ENCODE measurements at regions not wholly inside any gene's neighbourhood (a gene's known extent, or its start where the extent isn't known, plus 50 kb on each side); places are given as distances from the start of the nearest gene placed in this dataset.

- H3K4me1 ChIP-seq (ENCODE audit: control insufficient read depth in 1 of 2, insufficient read depth in 2 of 2, low read length in 2 of 2) = peaks cover 8 to 9% of the 10 kb centered on the region in 2 experiments
- RAD21 ChIA-PET (ENCODE audit: low non-redundant PET in 1 of 2, low total read pairs in 2 of 2, uncharacterized antibody in 2 of 2, unreplicated experiment in 2 of 2) = no interaction called here
Measured at GRCh38 chr12:13383379-13383778, 186.9 kb downstream of the EMP1 start.

More at GRCh38 chr12:13383379-13383778, 186.9 kb downstream of the EMP1 start:
- TF ChIP-seq YY1 (IDR thresholded peaks at IDR 0.05; ENCODE audit: extremely low read depth, insufficient replicate concordance, low read depth, low read length) (no peak), ELF1 (IDR thresholded peaks at IDR 0.05; ENCODE audit: borderline replicate concordance, low read depth) (no peak), SIN3A (IDR thresholded peaks at IDR 0.05; ENCODE audit: low read depth) (no peak), ZFX (IDR thresholded peaks at IDR 0.05) (no peak), FOSL1 (IDR thresholded peaks at IDR 0.05; ENCODE audit: low read depth) (peak; percentile 66), SP1 (IDR thresholded peaks at IDR 0.05; ENCODE audit: low read depth) (peak; percentile 34; the same call in 1 of the 2 replicates), EZH2 (IDR thresholded peaks at IDR 0.05) (no peak), POLR2A (IDR thresholded peaks at IDR 0.05; ENCODE audit: borderline replicate concordance, extremely low read depth, insufficient read depth, insufficient read length) (no peak), EZH2phosphoT487 (IDR thresholded peaks at IDR 0.05; ENCODE audit: borderline replicate concordance) (no peak), RAD21 (IDR thresholded peaks at IDR 0.05; ENCODE audit: low read depth) (no peak), POLR2AphosphoS5 (IDR thresholded peaks at IDR 0.05; ENCODE audit: low read depth, low read length) (no peak), CBX3 (IDR thresholded peaks at IDR 0.05; ENCODE audit: low read depth) (peak; percentile 37; the same call in 1 of the 2 replicates), REST (IDR thresholded peaks at IDR 0.05; ENCODE audit: low read depth) (no peak), ZNF274 (IDR thresholded peaks at IDR 0.05; ENCODE audit: low read depth, low read length) (no peak), EGR1 (IDR thresholded peaks at IDR 0.05; ENCODE audit: low read depth) (no peak), SRF (IDR thresholded peaks at IDR 0.05; ENCODE audit: low read depth) (no peak), JUND (IDR thresholded peaks at IDR 0.05) (peak; percentile 55; the same call in 1 of the 2 replicates), CEBPB (IDR thresholded peaks at IDR 0.05; ENCODE audit: low read depth) (no peak), TCF7L2 (IDR thresholded peaks at IDR 0.05; ENCODE audit: borderline replicate concordance, extremely low read depth, insufficient read depth, insufficient read length) (no peak)
- TF ChIP-seq, protein P1, sequence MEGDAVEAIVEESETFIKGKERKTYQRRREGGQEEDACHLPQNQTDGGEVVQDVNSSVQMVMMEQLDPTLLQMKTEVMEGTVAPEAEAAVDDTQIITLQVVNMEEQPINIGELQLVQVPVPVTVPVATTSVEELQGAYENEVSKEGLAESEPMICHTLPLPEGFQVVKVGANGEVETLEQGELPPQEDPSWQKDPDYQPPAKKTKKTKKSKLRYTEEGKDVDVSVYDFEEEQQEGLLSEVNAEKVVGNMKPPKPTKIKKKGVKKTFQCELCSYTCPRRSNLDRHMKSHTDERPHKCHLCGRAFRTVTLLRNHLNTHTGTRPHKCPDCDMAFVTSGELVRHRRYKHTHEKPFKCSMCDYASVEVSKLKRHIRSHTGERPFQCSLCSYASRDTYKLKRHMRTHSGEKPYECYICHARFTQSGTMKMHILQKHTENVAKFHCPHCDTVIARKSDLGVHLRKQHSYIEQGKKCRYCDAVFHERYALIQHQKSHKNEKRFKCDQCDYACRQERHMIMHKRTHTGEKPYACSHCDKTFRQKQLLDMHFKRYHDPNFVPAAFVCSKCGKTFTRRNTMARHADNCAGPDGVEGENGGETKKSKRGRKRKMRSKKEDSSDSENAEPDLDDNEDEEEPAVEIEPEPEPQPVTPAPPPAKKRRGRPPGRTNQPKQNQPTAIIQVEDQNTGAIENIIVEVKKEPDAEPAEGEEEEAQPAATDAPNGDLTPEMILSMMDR (IDR thresholded peaks at IDR 0.05 in 2 of 3, conservative IDR thresholded peaks at IDR 0.05 in 1 of 3; ENCODE audit: borderline replicate concordance in 1 of 3, insufficient read depth in 1 of 3, low read depth in 2 of 3, low read length in 2 of 3) = no peak
- TF ChIP-seq, protein P2, sequence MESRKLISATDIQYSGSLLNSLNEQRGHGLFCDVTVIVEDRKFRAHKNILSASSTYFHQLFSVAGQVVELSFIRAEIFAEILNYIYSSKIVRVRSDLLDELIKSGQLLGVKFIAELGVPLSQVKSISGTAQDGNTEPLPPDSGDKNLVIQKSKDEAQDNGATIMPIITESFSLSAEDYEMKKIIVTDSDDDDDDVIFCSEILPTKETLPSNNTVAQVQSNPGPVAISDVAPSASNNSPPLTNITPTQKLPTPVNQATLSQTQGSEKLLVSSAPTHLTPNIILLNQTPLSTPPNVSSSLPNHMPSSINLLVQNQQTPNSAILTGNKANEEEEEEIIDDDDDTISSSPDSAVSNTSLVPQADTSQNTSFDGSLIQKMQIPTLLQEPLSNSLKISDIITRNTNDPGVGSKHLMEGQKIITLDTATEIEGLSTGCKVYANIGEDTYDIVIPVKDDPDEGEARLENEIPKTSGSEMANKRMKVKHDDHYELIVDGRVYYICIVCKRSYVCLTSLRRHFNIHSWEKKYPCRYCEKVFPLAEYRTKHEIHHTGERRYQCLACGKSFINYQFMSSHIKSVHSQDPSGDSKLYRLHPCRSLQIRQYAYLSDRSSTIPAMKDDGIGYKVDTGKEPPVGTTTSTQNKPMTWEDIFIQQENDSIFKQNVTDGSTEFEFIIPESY (IDR thresholded peaks at IDR 0.05; ENCODE audit: extremely low read depth, insufficient replicate concordance, low read length) = no peak
- TF ChIP-seq, protein P3, sequence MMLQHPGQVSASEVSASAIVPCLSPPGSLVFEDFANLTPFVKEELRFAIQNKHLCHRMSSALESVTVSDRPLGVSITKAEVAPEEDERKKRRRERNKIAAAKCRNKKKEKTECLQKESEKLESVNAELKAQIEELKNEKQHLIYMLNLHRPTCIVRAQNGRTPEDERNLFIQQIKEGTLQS (IDR thresholded peaks at IDR 0.05) = no peak
- TF ChIP-seq, protein P4, sequence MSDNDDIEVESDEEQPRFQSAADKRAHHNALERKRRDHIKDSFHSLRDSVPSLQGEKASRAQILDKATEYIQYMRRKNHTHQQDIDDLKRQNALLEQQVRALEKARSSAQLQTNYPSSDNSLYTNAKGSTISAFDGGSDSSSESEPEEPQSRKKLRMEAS (IDR thresholded peaks at IDR 0.05) = no peak
- POLR2A ChIA-PET = no interaction called here
- H3K9ac ChIP-seq (ENCODE audit: low read length) = no peak overlapping the region
- H3K9me2 ChIP-seq (ENCODE audit: insufficient read depth) = no peaks in the 10 kb centered on the region
- H3K27me3 ChIP-seq (ENCODE audit: insufficient read depth, low read length) = no peaks in the 10 kb centered on the region
- H3K36me3 ChIP-seq (ENCODE audit: control insufficient read depth in 1 of 2, insufficient read depth in 2 of 2, low read length in 2 of 2) = no peaks in the 10 kb centered on the region
- no peaks in the 10 kb centered on the region for H4K20me1 ChIP-seq (ENCODE audit: insufficient read depth)
- BruUV-seq (replicated peaks) = no TSS peak
- no peaks in the 10 kb centered on the region for H3K9me3 ChIP-seq (ENCODE audit: control insufficient read depth in 1 of 2, insufficient read depth in 1 of 2, low read depth in 1 of 2, low read length in 2 of 2)
- no peak overlapping the region for H3K27ac ChIP-seq (ENCODE audit: low read depth, low read length)
- intact Hi-C loops (cut with micrococcal nuclease) = no loop called here
- ATAC-seq = peak; percentile 72
- CTCF ChIA-PET = no interaction called here
- no peak overlapping the region for H3K4me3 ChIP-seq (replicated peaks in 1 of 2; ENCODE audit: low read depth in 1 of 2, low read length in 2 of 2)
- DNase-seq (ENCODE audit: low read depth, low spot score) = no peak
- H3K4me2 ChIP-seq (ENCODE audit: low read length) = peak overlapping the region; percentile 31
- H3K79me2 ChIP-seq (ENCODE audit: insufficient read depth, low read length) = no peaks in the 10 kb centered on the region
- peak overlapping the region; percentile 52 for H2AFZ ChIP-seq (ENCODE audit: low read depth, low read length, poor library complexity, severe bottlenecking)

Data from HCT116 (cell line).